Activated CD8-positive, alpha-beta memory T cell treated with anti-CD3 and anti-CD28 coated beads, Interleukin-2, amount 50 U/mL, for 4 hours (primary cell): ENCODE measurements at regions not wholly inside any gene's neighbourhood (a gene's known extent, or its start where the extent isn't known, plus 50 kb on each side); places are given as distances from the start of the nearest gene placed in this dataset.

Experiments used
- DNase-seq: peaks from one replicate; pipeline ENCODE4 v3.0.0-alpha.2; 2020

GRCh38 chr2:42849311-42849710, 56.9 kb upstream of the HAAO start:
- DNase-seq = no peak

GRCh38 chr2:42848726-42849290, 56.4 kb upstream of the HAAO start:
- no peak for DNase-seq

GRCh38 chr2:42848265-42848664, 55.9 kb upstream of the HAAO start:
- no peak for DNase-seq

- no peak for DNase-seq
These were observed 55.3 kb upstream of the HAAO start for GRCh38 chr2:42847596-42848151.

- DNase-seq = no peak
These were observed 54.7 kb upstream of the HAAO start for GRCh38 chr2:42846932-42847595.

- no peak for DNase-seq
These were observed 53.6 kb upstream of the HAAO start for GRCh38 chr2:42846026-42846425.

- no peak for DNase-seq
These were observed 52.8 kb upstream of the HAAO start for GRCh38 chr2:42844901-42845821.

- no peak for DNase-seq
These were observed 52.0 kb upstream of the HAAO start for GRCh38 chr2:42844366-42844765.

GRCh38 chr2:42843611-42844010, 51.2 kb upstream of the HAAO start:
- no peak for DNase-seq

GRCh38 chr2:42843131-42843530, 50.7 kb upstream of the HAAO start:
- no peak for DNase-seq

- DNase-seq = no peak
These were observed 50.1 kb upstream of the HAAO start for GRCh38 chr2:42842466-42842865.
